NB4 (cell line): ENCODE measurements at regions not wholly inside any gene's neighbourhood (a gene's known extent, or its start where the extent isn't known, plus 50 kb on each side); places are given as distances from the start of the nearest gene placed in this dataset.

ENCODE experiments used
- POLR2A ChIP-seq: IDR thresholded peaks from 2 replicates; pipeline ENCODE4 v1.6.1; 2011; ENCODE audit warnings: mild to moderate bottlenecking; ENCODE audit not compliant: insufficient read length; ENCODE audit errors: extremely low read depth
- TF ChIP-seq, protein P1 (sequence below): IDR thresholded peaks from one replicate; pipeline ENCODE4 v1.5.1; 2012; ENCODE audit warnings: low read depth, low read length

DNA sequence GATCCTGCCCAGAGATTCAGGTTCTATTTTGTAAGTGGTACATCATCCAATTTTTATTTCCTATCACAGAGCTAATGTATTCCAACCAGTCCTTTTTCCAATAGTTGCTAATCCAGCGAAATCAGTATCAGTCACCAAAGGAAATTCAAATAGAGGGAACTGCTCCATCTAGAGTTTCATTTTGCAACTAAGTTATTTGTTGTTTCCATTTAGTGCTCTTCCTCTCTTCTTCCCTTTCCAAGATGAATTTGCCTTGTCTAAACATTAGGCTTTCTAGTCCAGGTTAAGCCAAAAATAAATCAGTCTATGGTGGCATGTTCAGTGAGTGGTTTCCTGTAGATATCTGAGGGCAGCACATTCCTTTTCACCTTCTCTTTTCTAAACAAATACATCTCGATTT lies 79.8 kb upstream of the SPATA31D4 start:
- TF ChIP-seq, protein P1, sequence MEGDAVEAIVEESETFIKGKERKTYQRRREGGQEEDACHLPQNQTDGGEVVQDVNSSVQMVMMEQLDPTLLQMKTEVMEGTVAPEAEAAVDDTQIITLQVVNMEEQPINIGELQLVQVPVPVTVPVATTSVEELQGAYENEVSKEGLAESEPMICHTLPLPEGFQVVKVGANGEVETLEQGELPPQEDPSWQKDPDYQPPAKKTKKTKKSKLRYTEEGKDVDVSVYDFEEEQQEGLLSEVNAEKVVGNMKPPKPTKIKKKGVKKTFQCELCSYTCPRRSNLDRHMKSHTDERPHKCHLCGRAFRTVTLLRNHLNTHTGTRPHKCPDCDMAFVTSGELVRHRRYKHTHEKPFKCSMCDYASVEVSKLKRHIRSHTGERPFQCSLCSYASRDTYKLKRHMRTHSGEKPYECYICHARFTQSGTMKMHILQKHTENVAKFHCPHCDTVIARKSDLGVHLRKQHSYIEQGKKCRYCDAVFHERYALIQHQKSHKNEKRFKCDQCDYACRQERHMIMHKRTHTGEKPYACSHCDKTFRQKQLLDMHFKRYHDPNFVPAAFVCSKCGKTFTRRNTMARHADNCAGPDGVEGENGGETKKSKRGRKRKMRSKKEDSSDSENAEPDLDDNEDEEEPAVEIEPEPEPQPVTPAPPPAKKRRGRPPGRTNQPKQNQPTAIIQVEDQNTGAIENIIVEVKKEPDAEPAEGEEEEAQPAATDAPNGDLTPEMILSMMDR, result no peak
- no peak for TF ChIP-seq POLR2A
